Spinal cord (tissue), 9 donors: ENCODE measurements at regions not wholly inside any gene's neighbourhood (a gene's known extent, or its start where the extent isn't known, plus 50 kb on each side); places are given as distances from the start of the nearest gene placed in this dataset.
"Not testable (repeated sequence)": the region's sequence is repeated elsewhere in the genome, so short reads cannot be mapped to it uniquely, and the experiment has no call there.

Source experiments
- DNase-seq, 6 donors: peaks; one replicate each; pipeline versions ENCODE4 v3.0.0 to v3.0.0-alpha.2; 2013 to 2015; ENCODE audit warnings: low spot score in 6 of 6, low read depth in 4 of 6
- H3K27ac ChIP-seq: one replicate; pipeline ENCODE4 v1.5.1; 2013; ENCODE audit warnings: low read depth, low read length, control low read depth
- H3K27me3 ChIP-seq: one replicate; pipeline ENCODE4 v1.6.1; 2013; ENCODE audit warnings: low read length; ENCODE audit not compliant: control insufficient read depth, insufficient read depth
- H3K36me3 ChIP-seq: one replicate; pipeline ENCODE4 v1.6.1; 2013; ENCODE audit warnings: low read length; ENCODE audit not compliant: control insufficient read depth, insufficient read depth
- H3K4me1 ChIP-seq: one replicate; pipeline ENCODE4 v1.6.1; 2013; ENCODE audit warnings: low read length; ENCODE audit not compliant: control insufficient read depth, insufficient read depth
- H3K4me3 ChIP-seq: one replicate; pipeline ENCODE4 v1.5.1; 2013; ENCODE audit warnings: low read depth, low read length, control low read depth
- H3K9me3 ChIP-seq: one replicate; pipeline ENCODE4 v1.6.1; 2013; ENCODE audit warnings: low read length; ENCODE audit not compliant: control insufficient read depth, insufficient read depth
- WGBS: methylation state at CpG from one replicate; pipeline ENCODE4 v1.1.5; 2013; ENCODE audit warnings: missing lambda C conversion rate; ENCODE audit not compliant: insufficient coverage; 5-methylcytosine and 5-hydroxymethylcytosine counted together
- donor health status: healthy.

- WGBS: 96% methylated on average over 4 of the region's 4 CpGs
- Histone ChIP-seq H3K27ac (no peak overlapping the region), H3K4me3 (no peak overlapping the region), H3K36me3 (no peaks in the 10 kb centered on the region), H3K4me1 (no peaks in the 10 kb centered on the region), H3K27me3 (no peaks in the 10 kb centered on the region), H3K9me3 (no peaks in the 10 kb centered on the region)
- no peak for DNase-seq
These were observed 2715.0 kb upstream of the PCDH20 start for GRCh38 chr13:64130600-64130999.

- DNase-seq: no peak
- Histone ChIP-seq H3K4me1 (no peaks in the 10 kb centered on the region), H3K4me3 (no peak overlapping the region), H3K36me3 (no peaks in the 10 kb centered on the region), H3K27ac (no peak overlapping the region), H3K9me3 (no peaks in the 10 kb centered on the region), H3K27me3 (no peaks in the 10 kb centered on the region)
- WGBS: 44% methylated on average over 2 of the region's 3 CpGs
These were observed 2714.5 kb upstream of the PCDH20 start for GRCh38 chr13:64130171-64130570.

DNA sequence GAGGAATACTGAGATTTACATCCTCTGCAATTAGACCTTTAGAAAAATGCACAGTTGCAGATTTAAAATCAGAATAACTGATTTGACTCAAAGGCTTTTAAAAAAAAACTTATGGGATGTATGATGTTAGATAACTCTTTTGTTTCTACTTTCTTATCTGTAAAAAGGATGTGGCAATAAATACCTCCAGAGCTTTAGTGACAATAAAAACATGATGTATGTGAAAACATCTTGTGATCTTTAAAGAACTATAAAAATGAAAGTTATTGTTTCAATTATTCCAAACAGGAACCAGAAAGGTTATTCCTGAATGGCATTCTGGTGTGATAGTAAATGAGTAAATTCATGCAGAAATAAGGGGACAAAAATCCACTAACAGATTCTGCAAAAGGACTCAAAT is 2712.2 kb upstream of the PCDH20 start:
- no peak for DNase-seq
- H3K27ac ChIP-seq: no peak overlapping the region
- no peaks in the 10 kb centered on the region for H3K9me3 ChIP-seq
- H3K4me1 ChIP-seq: no peaks in the 10 kb centered on the region
- H3K27me3 ChIP-seq: no peaks in the 10 kb centered on the region
- H3K4me3 ChIP-seq: no peak overlapping the region
- no peaks in the 10 kb centered on the region for H3K36me3 ChIP-seq

DNA sequence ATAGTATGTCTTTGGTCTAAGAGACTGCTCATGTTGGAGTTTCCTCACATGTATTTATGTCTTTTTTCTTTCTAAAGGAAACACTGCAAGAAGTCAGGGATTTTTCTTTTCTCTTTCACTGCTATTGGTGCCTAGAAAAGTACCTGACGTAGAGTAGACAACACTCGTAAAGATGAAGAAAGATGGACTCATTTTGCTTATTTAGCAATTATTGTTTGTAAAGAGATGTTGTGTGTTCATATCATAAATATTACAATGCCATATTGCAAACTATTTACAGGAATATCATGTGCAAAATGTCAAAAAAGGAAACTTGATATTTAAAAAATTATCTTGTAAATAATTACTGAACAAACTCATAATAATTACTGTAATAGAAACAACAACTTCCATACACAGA is 2711.5 kb upstream of the PCDH20 start:
- no peaks in the 10 kb centered on the region for H3K27me3 ChIP-seq
- no peak for DNase-seq
- no peaks in the 10 kb centered on the region for H3K9me3 ChIP-seq
- WGBS: no CpG with 5 or more reads among the region's 2 CpGs
- H3K27ac ChIP-seq: no peak overlapping the region
- H3K4me1 ChIP-seq: no peaks in the 10 kb centered on the region
- no peaks in the 10 kb centered on the region for H3K36me3 ChIP-seq
- no peak overlapping the region for H3K4me3 ChIP-seq

- 97% methylated on average over 14 of the region's 16 CpGs for WGBS
- not testable (repeated sequence) for H3K4me3 ChIP-seq, H3K36me3 ChIP-seq, DNase-seq, H3K27me3 ChIP-seq, H3K27ac ChIP-seq, H3K9me3 ChIP-seq, H3K4me1 ChIP-seq
These were observed 2705.5 kb upstream of the PCDH20 start for GRCh38 chr13:64121023-64121709.

GRCh38 chr13:64099994-64100393 is 2684.3 kb upstream of the PCDH20 start:
- no peaks in the 10 kb centered on the region for H3K4me1 ChIP-seq
- H3K27me3 ChIP-seq: no peaks in the 10 kb centered on the region
- no peaks in the 10 kb centered on the region for H3K9me3 ChIP-seq
- DNase-seq: peak in 1 of 6 donors; percentile 5
- no peaks in the 10 kb centered on the region for H3K36me3 ChIP-seq
- H3K27ac ChIP-seq: no peak overlapping the region
- no peak overlapping the region for H3K4me3 ChIP-seq
- WGBS: 60% methylated on average over 1 of the region's 2 CpGs

DNA sequence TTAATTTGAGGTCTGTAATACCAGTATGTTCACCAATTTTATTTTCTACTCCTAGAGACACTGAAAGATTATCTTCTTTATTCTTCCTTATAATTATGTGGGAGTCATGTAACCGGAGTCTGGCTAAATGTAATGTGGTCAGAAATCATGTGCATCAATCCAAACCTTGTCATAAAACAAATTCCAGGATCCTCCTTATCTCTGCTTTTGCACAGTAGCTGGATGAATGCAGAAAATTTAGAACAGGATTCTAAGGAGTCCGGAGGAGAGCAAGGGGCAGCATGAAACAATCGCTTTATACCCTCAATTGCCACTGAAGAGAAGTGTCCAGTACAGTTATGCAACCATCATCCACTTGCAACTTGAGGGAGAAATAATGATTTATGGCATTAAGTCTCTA is 2674.7 kb upstream of the PCDH20 start:
- H3K4me3 ChIP-seq: no peak overlapping the region
- no peak for DNase-seq
- 100% methylated on average over 1 of the region's 3 CpGs for WGBS
- no peaks in the 10 kb centered on the region for H3K36me3 ChIP-seq
- H3K27me3 ChIP-seq: no peaks in the 10 kb centered on the region
- no peaks in the 10 kb centered on the region for H3K4me1 ChIP-seq
- H3K27ac ChIP-seq: no peak overlapping the region
- no peaks in the 10 kb centered on the region for H3K9me3 ChIP-seq

DNA sequence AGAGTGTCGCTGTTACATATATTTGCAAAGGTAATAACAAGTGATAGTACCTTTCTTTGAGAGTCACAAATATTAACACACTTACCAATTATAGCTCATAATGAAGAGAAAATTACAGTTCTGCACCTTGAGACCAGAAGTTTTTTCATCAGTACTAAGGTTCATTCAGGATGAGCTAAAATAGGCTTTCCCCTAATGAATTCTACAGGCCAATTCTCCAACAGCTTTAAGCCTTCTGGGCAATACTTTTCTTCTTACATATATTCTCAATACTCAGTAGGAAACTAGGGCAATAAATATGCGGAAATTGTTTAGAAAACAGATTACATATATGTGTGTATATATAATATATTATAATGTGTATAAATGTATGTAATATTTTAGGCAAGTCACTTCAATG is 2672.8 kb upstream of the PCDH20 start:
- no peaks in the 10 kb centered on the region for H3K27me3 ChIP-seq
- H3K36me3 ChIP-seq: no peaks in the 10 kb centered on the region
- no peaks in the 10 kb centered on the region for H3K9me3 ChIP-seq
- no peak overlapping the region for H3K27ac ChIP-seq
- WGBS: no CpG with 5 or more reads among the region's 2 CpGs
- H3K4me3 ChIP-seq: no peak overlapping the region
- no peak for DNase-seq
- no peaks in the 10 kb centered on the region for H3K4me1 ChIP-seq

DNA sequence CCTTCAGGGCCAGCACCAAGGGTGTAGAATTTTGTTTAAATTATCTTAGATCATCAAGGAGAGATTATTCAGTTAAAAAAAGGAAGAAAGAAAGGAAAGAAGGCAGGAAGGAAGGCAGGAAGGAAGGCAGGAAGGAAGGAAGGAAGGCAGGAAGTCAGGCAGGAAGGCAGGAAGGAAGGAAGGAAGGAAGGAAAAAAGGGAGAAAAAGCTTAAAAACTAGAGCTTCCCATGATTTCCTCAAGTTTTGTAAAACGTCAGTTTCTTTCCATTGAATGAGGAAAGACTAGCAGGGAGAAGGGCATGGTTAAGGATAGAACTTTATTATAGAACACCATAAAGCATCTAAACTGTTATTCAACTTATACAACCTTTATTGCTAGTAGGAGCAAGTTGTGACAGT is 2672.0 kb upstream of the PCDH20 start:
- no peak for DNase-seq
- H3K9me3 ChIP-seq: no peaks in the 10 kb centered on the region
- no peaks in the 10 kb centered on the region for H3K36me3 ChIP-seq
- H3K27ac ChIP-seq: no peak overlapping the region
- no peaks in the 10 kb centered on the region for H3K27me3 ChIP-seq
- no CpG with 5 or more reads among the region's 1 CpG for WGBS
- no peaks in the 10 kb centered on the region for H3K4me1 ChIP-seq
- no peak overlapping the region for H3K4me3 ChIP-seq

DNA sequence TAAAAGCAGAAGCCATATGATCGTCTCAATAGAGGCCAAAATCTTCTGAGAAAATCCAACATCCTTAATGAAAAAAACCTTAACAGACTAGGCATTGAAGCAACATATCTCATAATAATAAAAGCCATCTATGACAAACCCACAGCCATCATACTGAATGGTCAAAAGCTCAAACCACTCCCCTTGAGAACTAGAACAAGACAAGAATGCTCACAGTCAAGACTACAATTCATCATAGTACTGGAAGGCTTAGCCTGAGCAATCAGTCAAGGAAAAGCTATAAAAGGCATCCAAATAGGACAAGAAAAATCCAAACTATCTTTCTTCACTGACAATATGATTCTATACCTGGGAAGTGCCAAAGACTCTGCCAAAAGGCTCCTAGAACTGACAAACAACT is 2668.2 kb upstream of the PCDH20 start:
- Histone ChIP-seq H3K36me3 (no peaks in the 10 kb centered on the region), H3K27ac (no peak overlapping the region), H3K9me3 (no peaks in the 10 kb centered on the region), H3K4me1 (no peaks in the 10 kb centered on the region), H3K4me3 (no peak overlapping the region), H3K27me3 (no peaks in the 10 kb centered on the region)
- WGBS: no CpG with 5 or more reads among the region's 1 CpG
- no peak for DNase-seq
